Nephron progenitor cell (in vitro differentiated cells): ENCODE measurements at regions not wholly inside any gene's neighbourhood (a gene's known extent, or its start where the extent isn't known, plus 50 kb on each side); places are given as distances from the start of the nearest gene placed in this dataset.

Source experiments
- DNase-seq: peaks from one replicate; pipeline ENCODE4 v3.0.0; 2021
- H3K27ac Mint-ChIP-seq: 2 replicates; pipeline ENCODE4 v1.8.0; 2021; ENCODE audit warnings: mild to moderate bottlenecking, moderate library complexity, mixed read lengths
- H3K27me3 Mint-ChIP-seq: 2 replicates; pipeline ENCODE4 v1.8.0; 2021; ENCODE audit warnings: mild to moderate bottlenecking, low read depth, mixed read lengths; ENCODE audit not compliant: poor library complexity
- H3K36me3 Mint-ChIP-seq: 2 replicates; pipeline ENCODE4 v1.8.0; 2021; ENCODE audit warnings: low read depth, mixed read lengths
- H3K4me1 Mint-ChIP-seq: 2 replicates; pipeline ENCODE4 v1.8.0; 2021; ENCODE audit warnings: mixed read lengths
- H3K4me3 Mint-ChIP-seq: 2 replicates; pipeline ENCODE4 v1.8.0; 2021; ENCODE audit warnings: mild to moderate bottlenecking, moderate library complexity, mixed read lengths
- H3K9me3 Mint-ChIP-seq: 2 replicates; pipeline ENCODE4 v1.8.0; 2021; ENCODE audit warnings: mild to moderate bottlenecking, moderate library complexity, mixed read lengths
- CTCF ChIP-seq: fragments of 200-600 bp; sonication (generic); IDR thresholded peaks from 2 replicates; pipeline ENCODE4 v1.5.0; 2021; ENCODE audit warnings: antibody characterized with exemption

- no peaks in the 10 kb centered on the region for H3K4me1 Mint-ChIP-seq
- H3K27me3 Mint-ChIP-seq = peaks cover 6% of the 10 kb centered on the region
- no peak for DNase-seq
- H3K4me3 Mint-ChIP-seq = no peak overlapping the region
- no peak overlapping the region for H3K27ac Mint-ChIP-seq
- H3K36me3 Mint-ChIP-seq = no peaks in the 10 kb centered on the region
- TF ChIP-seq CTCF = no peak
- H3K9me3 Mint-ChIP-seq = peaks cover 4% of the 10 kb centered on the region
Measured at GRCh38 chr2:118706844-118707243, 140.6 kb downstream of the EN1 start.

GRCh38 chr2:118706371-118706770 is 141.1 kb downstream of the EN1 start:
- no peak for DNase-seq
- H3K9me3 Mint-ChIP-seq = peaks cover 4% of the 10 kb centered on the region
- peaks cover 6% of the 10 kb centered on the region for H3K27me3 Mint-ChIP-seq
- no peaks in the 10 kb centered on the region for H3K36me3 Mint-ChIP-seq
- no peak overlapping the region for H3K27ac Mint-ChIP-seq
- no peak for TF ChIP-seq CTCF
- H3K4me1 Mint-ChIP-seq = no peaks in the 10 kb centered on the region
- H3K4me3 Mint-ChIP-seq = no peak overlapping the region

GRCh38 chr2:118705032-118705431 is 142.4 kb downstream of the EN1 start:
- Mint-ChIP-seq H3K27ac (no peak overlapping the region), H3K4me1 (no peaks in the 10 kb centered on the region), H3K4me3 (no peak overlapping the region), H3K27me3 (peaks cover 6% of the 10 kb centered on the region), H3K36me3 (no peaks in the 10 kb centered on the region), H3K9me3 (peaks cover 4% of the 10 kb centered on the region)
- no peak for TF ChIP-seq CTCF
- DNase-seq = no peak

GRCh38 chr2:118699447-118700175 is 147.8 kb downstream of the EN1 start:
- no peak overlapping the region for H3K27ac Mint-ChIP-seq
- no peaks in the 10 kb centered on the region for H3K36me3 Mint-ChIP-seq
- no peak for DNase-seq
- no peaks in the 10 kb centered on the region for H3K9me3 Mint-ChIP-seq
- H3K27me3 Mint-ChIP-seq = peaks cover 13% of the 10 kb centered on the region
- no peak overlapping the region for H3K4me3 Mint-ChIP-seq
- peaks cover 5% of the 10 kb centered on the region for H3K4me1 Mint-ChIP-seq
- no peak for TF ChIP-seq CTCF

GRCh38 chr2:118698564-118698963 is 148.9 kb downstream of the EN1 start:
- DNase-seq = no peak
- no peak overlapping the region for H3K27ac Mint-ChIP-seq
- H3K9me3 Mint-ChIP-seq = no peaks in the 10 kb centered on the region
- H3K36me3 Mint-ChIP-seq = no peaks in the 10 kb centered on the region
- no peak for TF ChIP-seq CTCF
- peaks cover 9% of the 10 kb centered on the region for H3K4me1 Mint-ChIP-seq
- H3K4me3 Mint-ChIP-seq = no peak overlapping the region
- H3K27me3 Mint-ChIP-seq = peaks cover 13% of the 10 kb centered on the region

GRCh38 chr2:118697781-118698180 is 149.7 kb downstream of the EN1 start:
- H3K27me3 Mint-ChIP-seq = peaks cover 10% of the 10 kb centered on the region
- no peak for DNase-seq
- H3K27ac Mint-ChIP-seq = no peak overlapping the region
- peaks cover 13% of the 10 kb centered on the region for H3K4me1 Mint-ChIP-seq
- no peak overlapping the region for H3K4me3 Mint-ChIP-seq
- H3K36me3 Mint-ChIP-seq = no peaks in the 10 kb centered on the region
- no peaks in the 10 kb centered on the region for H3K9me3 Mint-ChIP-seq
- no peak for TF ChIP-seq CTCF
